ENCODE measurements at regions not wholly inside any gene's neighbourhood (a gene's known extent, or its start where the extent isn't known, plus 50 kb on each side); places are given as distances from the start of the nearest gene placed in this dataset.

DNA sequence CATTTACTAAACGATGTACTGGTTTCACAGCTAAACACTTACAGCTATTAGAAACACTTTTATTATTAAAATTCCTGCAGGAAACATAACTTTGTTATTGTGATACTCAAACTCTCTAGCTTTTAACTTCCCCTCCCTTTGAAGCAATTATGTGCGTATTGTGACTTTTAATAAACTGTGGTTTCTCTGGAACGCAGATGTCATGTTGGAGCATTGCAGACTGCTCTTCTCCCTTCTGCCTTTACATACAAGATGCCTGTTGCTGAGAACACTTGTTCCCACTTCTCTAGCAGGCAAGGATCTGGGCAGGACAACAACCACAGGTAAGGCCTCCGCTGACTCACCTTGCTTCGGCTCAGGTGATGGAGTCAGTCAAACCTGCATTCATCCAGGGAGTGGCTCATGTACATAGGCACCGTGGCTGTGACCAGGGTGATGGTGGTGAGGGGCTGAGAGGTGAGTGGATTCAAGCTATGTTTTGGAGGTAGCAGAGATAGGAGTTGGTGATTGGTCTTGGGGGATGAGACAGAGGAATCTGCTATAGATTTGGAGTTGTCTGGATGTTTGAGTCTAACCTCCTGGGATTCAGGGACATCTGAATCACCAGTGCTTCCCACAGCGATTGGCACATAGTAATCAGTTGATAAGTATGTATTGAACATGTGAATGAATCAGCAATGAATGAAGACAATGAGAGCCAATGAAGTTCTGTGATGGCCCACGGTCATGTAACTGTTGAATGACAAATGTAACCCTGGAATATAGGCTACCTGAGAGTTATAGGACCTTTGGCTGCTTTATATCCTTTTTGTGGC is 106.0 kb downstream of the ADAMTS15 start:
- H3K27ac Mint-ChIP-seq (ENCODE audit: unreplicated experiment): no peak overlapping the region
- no peak for TF ChIP-seq CTCF (conservative IDR thresholded peaks at IDR 0.05)

GRCh38 chr11:130555251-130555841 is 106.9 kb downstream of the ADAMTS15 start:
- no peak overlapping the region for H3K27ac Mint-ChIP-seq (ENCODE audit: unreplicated experiment)
- H3K9me3 Mint-ChIP-seq: no peaks in the 10 kb centered on the region
- no peaks in the 10 kb centered on the region for H3K4me1 Mint-ChIP-seq
- DNase-seq (ENCODE audit: low read depth, low spot score): no peak
- H3K4me3 Mint-ChIP-seq: no peak overlapping the region
- no peaks in the 10 kb centered on the region for H3K27me3 Mint-ChIP-seq (ENCODE audit: low read depth)
- no peak for TF ChIP-seq CTCF (conservative IDR thresholded peaks at IDR 0.05)
- H3K36me3 Mint-ChIP-seq (ENCODE audit: low read depth): no peaks in the 10 kb centered on the region

More for the DNA sequence above, 106.0 kb downstream of the ADAMTS15 start:
- DNase-seq (ENCODE audit: low read depth, low spot score): no peak
- H3K4me3 Mint-ChIP-seq: no peak overlapping the region
- H3K4me1 Mint-ChIP-seq: no peaks in the 10 kb centered on the region
- H3K9me3 Mint-ChIP-seq: no peaks in the 10 kb centered on the region
- no peaks in the 10 kb centered on the region for H3K27me3 Mint-ChIP-seq (ENCODE audit: low read depth)
- H3K36me3 Mint-ChIP-seq (ENCODE audit: low read depth): no peaks in the 10 kb centered on the region

DNA sequence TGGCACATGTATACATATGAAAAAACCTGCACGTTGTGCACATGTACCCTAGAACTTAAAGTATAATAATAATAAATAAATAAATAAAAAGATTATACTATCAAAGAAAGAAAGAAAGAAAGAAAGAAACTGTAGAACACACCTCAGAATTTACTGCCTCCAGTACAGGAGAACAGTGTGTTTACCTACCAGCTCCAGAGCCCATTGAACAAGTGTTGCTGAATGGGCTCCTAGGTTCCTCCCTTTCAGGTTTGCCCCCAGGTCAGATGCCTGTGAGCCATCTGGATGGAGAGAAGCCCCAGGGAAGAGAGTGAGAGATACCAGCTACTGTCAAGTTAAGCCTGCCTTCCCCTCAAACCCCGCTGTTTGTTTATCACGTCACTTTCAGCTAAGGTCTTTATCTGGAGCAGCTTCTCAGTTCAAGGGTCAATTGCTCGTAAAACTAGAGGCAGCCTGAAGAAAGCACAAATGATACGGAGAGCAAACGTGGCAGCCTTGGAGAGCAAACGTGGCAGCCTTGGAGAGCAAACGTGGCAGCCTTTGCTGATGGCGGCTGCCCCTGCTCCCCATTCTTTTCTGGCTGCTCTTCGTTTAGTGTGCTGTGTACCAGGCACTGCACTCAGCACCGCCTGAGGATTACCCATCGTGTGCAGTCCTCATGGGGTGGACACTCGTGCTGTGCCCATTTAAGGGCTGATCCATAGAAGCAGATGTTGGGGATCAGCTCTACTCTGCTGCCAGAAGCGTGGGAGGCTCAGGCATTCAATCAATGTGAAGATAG is 111.7 kb downstream of the ADAMTS15 start:
- no peak overlapping the region for H3K27ac Mint-ChIP-seq (ENCODE audit: unreplicated experiment)
- no peaks in the 10 kb centered on the region for H3K36me3 Mint-ChIP-seq (ENCODE audit: low read depth)
- H3K9me3 Mint-ChIP-seq: no peaks in the 10 kb centered on the region
- no peaks in the 10 kb centered on the region for H3K4me1 Mint-ChIP-seq
- no peak for TF ChIP-seq CTCF (conservative IDR thresholded peaks at IDR 0.05)
- no peak overlapping the region for H3K4me3 Mint-ChIP-seq
- H3K27me3 Mint-ChIP-seq (ENCODE audit: low read depth): no peaks in the 10 kb centered on the region
- no peak for DNase-seq (ENCODE audit: low read depth, low spot score)

DNA sequence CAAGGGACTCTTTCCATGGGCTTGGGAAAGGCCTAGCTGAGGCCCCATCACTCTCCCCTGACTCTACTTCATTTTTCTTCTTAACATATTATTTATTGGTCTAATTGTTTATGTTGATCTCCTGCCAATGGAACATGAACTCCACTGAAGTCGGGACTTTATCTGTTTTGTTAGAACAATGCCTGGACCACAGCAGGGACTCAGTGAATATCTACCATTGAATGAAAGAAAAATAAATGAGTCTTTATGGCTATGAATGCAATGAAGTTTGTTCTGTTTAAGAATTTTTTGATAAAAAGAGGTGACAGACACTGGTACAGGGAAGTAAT is 112.3 kb downstream of the ADAMTS15 start:
- no peaks in the 10 kb centered on the region for H3K4me1 Mint-ChIP-seq
- no peak for DNase-seq (ENCODE audit: low read depth, low spot score)
- H3K4me3 Mint-ChIP-seq: no peak overlapping the region
- no peaks in the 10 kb centered on the region for H3K27me3 Mint-ChIP-seq (ENCODE audit: low read depth)
- no peak overlapping the region for H3K27ac Mint-ChIP-seq (ENCODE audit: unreplicated experiment)
- TF ChIP-seq CTCF (conservative IDR thresholded peaks at IDR 0.05): no peak
- no peaks in the 10 kb centered on the region for H3K9me3 Mint-ChIP-seq
- H3K36me3 Mint-ChIP-seq (ENCODE audit: low read depth): no peaks in the 10 kb centered on the region

GRCh38 chr11:130561441-130561881 is 113.0 kb downstream of the ADAMTS15 start:
- H3K4me1 Mint-ChIP-seq: no peaks in the 10 kb centered on the region
- H3K27ac Mint-ChIP-seq (ENCODE audit: unreplicated experiment): no peak overlapping the region
- H3K27me3 Mint-ChIP-seq (ENCODE audit: low read depth): no peaks in the 10 kb centered on the region
- H3K36me3 Mint-ChIP-seq (ENCODE audit: low read depth): no peaks in the 10 kb centered on the region
- DNase-seq (ENCODE audit: low read depth, low spot score): no peak
- H3K4me3 Mint-ChIP-seq: no peak overlapping the region
- H3K9me3 Mint-ChIP-seq: no peaks in the 10 kb centered on the region
- TF ChIP-seq CTCF (conservative IDR thresholded peaks at IDR 0.05): no peak
